DOHH2 (cell line): ENCODE measurements at regions not wholly inside any gene's neighbourhood (a gene's known extent, or its start where the extent isn't known, plus 50 kb on each side); places are given as distances from the start of the nearest gene placed in this dataset.

Experiments used
- H3F3A ChIP-seq: fragments of 200-600 bp; sonication (generic), shearing (Covaris generic); 2 replicates; pipeline ENCODE4 v1.6.0; 2016; ENCODE audit warnings: antibody characterized with exemption, mild to moderate bottlenecking; ENCODE audit not compliant: control insufficient read depth, insufficient read depth
- H3K27ac ChIP-seq: fragments of 200-600 bp; sonication (generic); 2 replicates; pipeline ENCODE4 v1.5.1; 2014; ENCODE audit warnings: low read depth, mild to moderate bottlenecking, low read length, moderate library complexity
- H3K27me3 ChIP-seq: fragments of 200-600 bp; sonication (generic); 2 replicates; pipeline ENCODE4 v1.6.1; 2014; ENCODE audit warnings: mild to moderate bottlenecking, low read length, mixed read lengths; ENCODE audit not compliant: control insufficient read depth
- H3K36me3 ChIP-seq: fragments of 200-600 bp; sonication (generic); 2 replicates; pipeline ENCODE4 v1.6.1; 2014; ENCODE audit warnings: mild to moderate bottlenecking, low read length, moderate library complexity, mixed read lengths; ENCODE audit not compliant: control insufficient read depth
- H3K4me1 ChIP-seq: fragments of 200-600 bp; sonication (generic); 2 replicates; pipeline ENCODE4 v1.6.1; 2014; ENCODE audit warnings: mild to moderate bottlenecking, low read length, mixed read lengths; ENCODE audit not compliant: control insufficient read depth
- H3K4me2 ChIP-seq: fragments of 200-600 bp; sonication (generic); 2 replicates; pipeline ENCODE4 v1.6.0; 2014; ENCODE audit warnings: mild to moderate bottlenecking, low read length, moderate library complexity
- H3K4me3 ChIP-seq: fragments of 200-600 bp; sonication (generic); 2 replicates; pipeline ENCODE4 v1.5.1; 2014; ENCODE audit warnings: mild to moderate bottlenecking, low read length, mixed read lengths
- H3K79me2 ChIP-seq: fragments of 200-600 bp; sonication (generic); 2 replicates; pipeline ENCODE4 v1.6.1; 2014; ENCODE audit warnings: mild to moderate bottlenecking, low read length, mixed read lengths; ENCODE audit not compliant: control insufficient read depth
- H3K9me2 ChIP-seq: fragments of 200-600 bp; sonication (generic); replicated peaks from 2 replicates; pipeline ENCODE4 v1.6.1; 2014; ENCODE audit warnings: mild to moderate bottlenecking, low read length, mixed read lengths; ENCODE audit not compliant: control insufficient read depth
- H3K9me3 ChIP-seq: fragments of 200-600 bp; sonication (generic); 2 replicates; pipeline ENCODE4 v1.6.1; 2014; ENCODE audit warnings: antibody characterized with exemption, low read length, mixed read lengths; ENCODE audit not compliant: control insufficient read depth, insufficient read depth
- H4K20me1 ChIP-seq: fragments of 200-600 bp; sonication (generic); 2 replicates; pipeline ENCODE4 v1.6.0; 2014; ENCODE audit warnings: low read depth, mild to moderate bottlenecking, antibody characterized with exemption, low read length, moderate library complexity; ENCODE audit not compliant: control insufficient read depth, insufficient read depth
- CTCF ChIP-seq: fragments of 200-600 bp; sonication (generic); IDR thresholded peaks from one replicate; pipeline ENCODE4 v1.5.1; 2014; ENCODE audit warnings: antibody characterized with exemption, mild to moderate bottlenecking, low read depth, low read length; ENCODE audit not compliant: poor library complexity, severe bottlenecking
- EZH2phosphoT487 ChIP-seq: fragments of 200-600 bp; sonication (generic); IDR thresholded peaks from 2 replicates; pipeline ENCODE4 v1.6.1; 2017; ENCODE audit warnings: borderline replicate concordance, mild to moderate bottlenecking, antibody characterized with exemption, low read length, moderate library complexity, mixed read lengths

- H3K27me3 ChIP-seq, result 0 out of 2 replicates have a peak, but pooled peaks cover 7% of the 10 kb centered on the region
- H3K9me2 ChIP-seq, result no peaks in the 10 kb centered on the region
- no peak overlapping the region for H3K4me3 ChIP-seq
- no peaks in the 10 kb centered on the region for H3F3A ChIP-seq
- H3K27ac ChIP-seq, result no peak overlapping the region
- H4K20me1 ChIP-seq, result no peaks in the 10 kb centered on the region
- H3K4me1 ChIP-seq, result no peaks in the 10 kb centered on the region
- no peak overlapping the region for H3K4me2 ChIP-seq
- no peaks in the 10 kb centered on the region for H3K79me2 ChIP-seq
- H3K36me3 ChIP-seq, result no peaks in the 10 kb centered on the region
- TF ChIP-seq CTCF (no peak), EZH2phosphoT487 (no peak)
- H3K9me3 ChIP-seq, result no peaks in the 10 kb centered on the region
These were observed 205.6 kb downstream of the GADD45G start for GRCh38 chr9:89810431-89810830.

- TF ChIP-seq EZH2phosphoT487 (no peak), CTCF (no peak)
- no peaks in the 10 kb centered on the region for H3K4me1 ChIP-seq
- no peaks in the 10 kb centered on the region for H4K20me1 ChIP-seq
- H3K27ac ChIP-seq, result no peak overlapping the region
- H3K4me2 ChIP-seq, result no peak overlapping the region
- H3K79me2 ChIP-seq, result no peaks in the 10 kb centered on the region
- H3F3A ChIP-seq, result no peaks in the 10 kb centered on the region
- no peaks in the 10 kb centered on the region for H3K9me2 ChIP-seq
- peaks cover 15% of the 10 kb centered on the region; the same call in 1 of the 2 replicates for H3K27me3 ChIP-seq
- H3K9me3 ChIP-seq, result no peaks in the 10 kb centered on the region
- H3K36me3 ChIP-seq, result no peaks in the 10 kb centered on the region
- H3K4me3 ChIP-seq, result no peak overlapping the region
These were observed 206.5 kb downstream of the GADD45G start for GRCh38 chr9:89811356-89811755.

GRCh38 chr9:89811886-89812450, 207.2 kb downstream of the GADD45G start:
- H3K4me2 ChIP-seq, result no peak overlapping the region
- H3K27me3 ChIP-seq, result peaks cover 15% of the 10 kb centered on the region; the same call in 1 of the 2 replicates
- H3K9me2 ChIP-seq, result no peaks in the 10 kb centered on the region
- no peak overlapping the region for H3K27ac ChIP-seq
- no peaks in the 10 kb centered on the region for H3K4me1 ChIP-seq
- no peak overlapping the region for H3K4me3 ChIP-seq
- H3K79me2 ChIP-seq, result no peaks in the 10 kb centered on the region
- H3K9me3 ChIP-seq, result no peaks in the 10 kb centered on the region
- TF ChIP-seq EZH2phosphoT487 (no peak), CTCF (no peak)
- H3K36me3 ChIP-seq, result no peaks in the 10 kb centered on the region
- no peaks in the 10 kb centered on the region for H3F3A ChIP-seq
- no peaks in the 10 kb centered on the region for H4K20me1 ChIP-seq
